DMS 273 (cell line): ENCODE measurements at regions not wholly inside any gene's neighbourhood (a gene's known extent, or its start where the extent isn't known, plus 50 kb on each side); places are given as distances from the start of the nearest gene placed in this dataset.
"Not testable (repeated sequence)": the region's sequence is repeated elsewhere in the genome, so short reads cannot be mapped to it uniquely, and the experiment has no call there.

ENCODE experiments used
- DNase-seq: peaks from one replicate; lab custom pipeline; 2025; ENCODE audit not compliant: unreplicated experiment; lab: John Stamatoyannopoulos, UW

- no peak for DNase-seq
Measured at GRCh38 chr15:59904450-59905135, 99.5 kb upstream of the FOXB1 start.

- no peak for DNase-seq
Measured at GRCh38 chr15:59896663-59897074, 107.4 kb upstream of the FOXB1 start.

- no peak for DNase-seq
Measured at GRCh38 chr15:59894835-59895234, 109.3 kb upstream of the FOXB1 start.

GRCh38 chr15:59892985-59893384 is 111.1 kb upstream of the FOXB1 start:
- no peak for DNase-seq

- DNase-seq, result not testable (repeated sequence)
Measured at GRCh38 chr15:59887870-59888269, 116.2 kb upstream of the FOXB1 start.

GRCh38 chr15:59887211-59887610 is 116.9 kb upstream of the FOXB1 start:
- no peak for DNase-seq

GRCh38 chr15:59886441-59886840 is 117.7 kb upstream of the FOXB1 start:
- DNase-seq, result no peak

- peak; percentile 50 for DNase-seq
Measured at GRCh38 chr15:59885832-59886231, 118.3 kb upstream of the FOXB1 start.

- DNase-seq, result no peak
Measured at GRCh38 chr15:59879506-59880265, 124.4 kb upstream of the FOXB1 start.

- no peak for DNase-seq
Measured at GRCh38 chr15:59876140-59876539, 128.0 kb upstream of the FOXB1 start.

GRCh38 chr15:59873644-59874272 is 130.4 kb upstream of the FOXB1 start:
- no peak for DNase-seq

- DNase-seq, result peak; percentile 24
Measured at GRCh38 chr15:59867086-59867855, 136.8 kb upstream of the FOXB1 start.

- DNase-seq, result no peak
Measured at GRCh38 chr15:59866642-59867041, 137.5 kb upstream of the FOXB1 start.

GRCh38 chr15:59862191-59863155 is 141.6 kb upstream of the FOXB1 start:
- no peak for DNase-seq

- peak; percentile 1 for DNase-seq
Measured at GRCh38 chr15:59847968-59848367, 156.1 kb upstream of the FOXB1 start.

GRCh38 chr15:59845942-59846499 is 156.9 kb upstream of the BNIP2 start:
- no peak for DNase-seq

GRCh38 chr15:59843609-59844008 is 154.5 kb upstream of the BNIP2 start:
- DNase-seq, result no peak

- DNase-seq, result no peak
Measured at GRCh38 chr15:59841036-59841435, 151.9 kb upstream of the BNIP2 start.

- DNase-seq, result no peak
Measured at GRCh38 chr15:59839906-59840305, 150.8 kb upstream of the BNIP2 start.

GRCh38 chr15:59838900-59839299 is 149.8 kb upstream of the BNIP2 start:
- DNase-seq, result no peak
